ENCODE measurements at regions not wholly inside any gene's neighbourhood (a gene's known extent, or its start where the extent isn't known, plus 50 kb on each side); places are given as distances from the start of the nearest gene placed in this dataset.

DNA sequence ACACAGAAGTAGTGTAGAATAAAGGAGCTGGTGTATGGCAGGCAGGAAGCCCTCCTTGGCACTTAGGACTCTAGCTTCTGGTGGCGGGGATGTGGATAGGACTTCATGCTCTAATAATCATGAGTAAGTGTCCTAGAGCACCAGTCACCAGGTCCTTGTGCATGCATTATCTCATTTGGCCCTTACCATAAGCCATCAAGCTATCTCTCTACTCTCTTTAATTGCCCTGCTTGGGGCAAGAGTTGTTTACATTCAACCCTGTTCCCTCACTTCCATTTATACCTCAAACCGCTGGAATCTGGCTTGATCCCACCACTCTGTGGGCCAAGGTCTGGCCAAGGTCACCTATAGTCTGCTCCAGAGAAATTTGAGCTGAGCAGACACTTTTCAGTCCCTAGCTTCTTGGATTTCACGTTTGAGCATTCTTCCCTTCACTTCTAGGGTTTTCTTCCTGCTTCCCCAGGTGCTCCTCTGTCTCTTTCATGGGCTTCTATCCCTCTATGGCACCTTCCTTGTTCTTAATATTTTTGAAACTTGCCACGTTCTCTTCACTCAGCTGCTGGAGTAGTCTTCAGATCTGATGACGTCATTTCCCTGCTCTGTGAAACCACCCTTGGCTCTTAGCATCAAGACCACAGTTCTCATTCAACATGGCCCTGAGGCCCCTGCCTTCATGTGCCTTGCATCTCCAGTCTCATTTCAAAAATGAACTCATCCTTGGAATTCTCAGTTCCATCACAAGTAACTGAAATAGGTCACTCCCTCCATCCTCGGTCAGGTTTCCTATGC lies 94.9 kb upstream of the GATA6 start:
- DNase-seq = peak in 1 of 3 donors; percentile 5

DNA sequence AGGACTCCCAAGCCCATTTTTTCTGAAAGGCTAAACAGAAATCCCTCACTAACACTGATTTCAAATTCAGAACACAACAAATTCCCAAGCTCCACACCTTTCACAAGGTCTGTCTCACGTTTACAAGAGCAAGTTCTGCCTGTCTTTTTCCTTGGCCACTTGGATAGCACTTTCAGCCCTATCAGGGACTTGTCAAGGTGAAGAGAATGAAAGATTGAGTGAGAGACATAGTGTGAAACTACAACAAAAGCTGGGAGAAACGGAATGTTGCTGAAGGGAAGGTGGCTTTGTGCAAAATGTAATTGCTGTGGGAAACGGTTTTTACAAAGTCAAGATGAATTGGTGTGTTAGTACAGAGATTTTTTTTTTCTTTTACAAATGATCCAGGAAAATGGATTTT lies 89.4 kb upstream of the GATA6 start:
- peak in 1 of 3 donors; percentile 12 for DNase-seq

DNA sequence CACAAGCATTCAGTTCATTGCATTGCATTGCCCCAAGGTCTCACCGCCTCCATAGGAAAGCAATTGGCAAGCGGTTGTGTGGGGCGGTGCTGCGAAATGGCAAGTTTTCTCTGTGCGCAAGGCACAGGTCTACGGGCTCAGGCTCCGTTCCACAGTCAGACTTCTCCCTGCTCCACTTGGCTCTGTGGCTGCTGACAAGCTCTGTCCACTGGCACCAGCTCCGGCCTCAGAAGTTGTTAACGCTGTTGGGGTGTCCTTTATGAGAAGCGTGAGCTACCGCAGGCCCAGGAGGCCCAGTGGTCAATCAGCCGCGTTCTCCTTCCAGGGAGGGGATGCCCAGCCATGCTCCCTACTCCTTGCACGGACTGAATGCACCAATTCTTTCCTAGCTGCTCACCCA lies 87.0 kb upstream of the GATA6 start:
- DNase-seq = peak in 1 of 3 donors; percentile 0

DNA sequence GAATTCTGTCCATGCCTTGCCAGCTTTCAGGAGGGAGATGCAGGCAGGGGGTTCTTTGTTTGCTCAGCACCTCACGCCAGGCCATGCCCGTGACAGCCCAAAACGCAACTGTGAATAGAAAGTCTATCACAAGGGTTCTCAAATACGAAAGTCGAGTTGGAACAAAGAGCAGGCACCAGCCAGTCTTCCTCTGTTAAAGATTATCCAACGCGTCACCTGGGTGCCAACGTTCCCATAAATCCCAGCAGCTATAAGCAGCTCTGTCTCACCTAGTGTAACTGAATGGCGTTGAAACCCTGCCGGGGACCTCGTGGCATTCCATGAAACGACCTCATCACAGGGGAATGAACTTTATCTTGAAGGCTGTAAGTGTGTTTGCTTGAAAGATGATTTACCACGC lies 84.8 kb upstream of the GATA6 start:
- peak in 1 of 3 donors; percentile 8 for DNase-seq

DNA sequence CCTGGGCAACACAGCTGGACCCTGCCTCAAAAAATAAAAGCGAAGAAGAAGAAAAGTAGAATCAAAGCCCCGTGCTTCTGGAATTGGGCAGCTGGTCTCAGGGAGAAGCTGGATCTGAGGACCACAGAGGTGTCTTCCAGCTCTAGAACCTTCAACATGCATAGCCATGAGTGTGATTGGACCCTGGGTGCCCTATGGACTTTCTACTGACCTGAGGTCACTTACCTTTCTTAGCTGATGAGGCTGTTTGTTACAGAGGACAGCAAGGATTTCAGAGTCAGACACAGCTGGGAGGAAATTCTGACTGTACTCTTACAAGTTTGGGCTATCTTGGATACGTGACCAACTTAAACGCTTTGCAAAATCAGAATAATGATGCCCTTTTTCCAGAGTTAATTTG lies 82.4 kb upstream of the GATA6 start:
- DNase-seq = peak in 1 of 3 donors; percentile 13

DNA sequence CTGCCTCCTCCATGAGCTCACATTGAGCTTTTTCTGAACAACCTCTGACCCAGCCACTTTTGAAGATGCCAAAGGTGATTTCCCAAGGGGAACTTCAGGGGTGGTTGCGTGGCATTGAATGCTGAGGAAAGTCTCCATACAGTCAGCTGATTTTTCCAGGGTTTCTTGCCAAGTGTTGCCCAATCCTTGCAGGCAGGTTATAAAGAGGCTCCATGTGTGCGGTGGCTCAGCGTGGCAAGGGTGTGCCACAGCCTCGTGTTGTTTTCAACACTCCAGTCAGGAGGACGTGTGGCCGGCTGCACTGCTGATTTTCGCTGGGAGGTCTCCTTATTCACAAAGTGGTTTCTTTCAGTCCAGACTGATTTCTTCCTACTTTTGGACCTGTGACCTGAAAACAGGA lies 81.4 kb upstream of the GATA6 start:
- peak; percentile 2 to 18 (median 4) for DNase-seq

DNA sequence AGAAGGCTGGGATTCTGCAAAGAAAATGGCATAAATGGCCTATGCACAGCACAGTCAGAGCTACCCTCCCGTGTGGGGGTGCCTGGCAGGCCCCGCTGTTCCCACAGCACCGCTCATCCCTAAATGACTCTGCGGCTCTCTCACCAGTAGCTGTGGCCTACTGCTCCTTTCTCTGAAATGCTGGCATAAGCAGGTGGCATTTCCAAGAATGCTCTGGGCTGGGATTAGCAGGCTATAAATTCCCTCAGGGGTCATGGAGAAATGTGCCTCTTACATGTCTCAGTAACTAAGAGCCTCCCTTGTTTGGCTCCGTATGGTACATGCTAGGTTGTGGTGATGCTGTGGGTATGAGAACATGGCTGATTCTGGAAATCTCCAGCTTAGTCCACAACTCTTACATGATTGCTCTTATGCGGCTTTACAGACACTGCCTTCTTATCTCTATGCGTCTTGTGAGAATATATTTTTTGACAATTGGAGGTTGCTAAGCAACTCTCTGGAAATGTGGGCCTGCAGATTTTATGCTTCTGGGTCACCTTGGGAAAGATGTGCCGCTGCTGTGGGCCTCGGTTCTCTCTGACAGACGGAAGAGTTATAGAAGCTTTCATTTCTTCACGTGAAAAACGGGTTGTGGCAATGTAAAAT lies 80.3 kb upstream of the GATA6 start:
- DNase-seq = peak in 1 of 3 donors; percentile 16

DNA sequence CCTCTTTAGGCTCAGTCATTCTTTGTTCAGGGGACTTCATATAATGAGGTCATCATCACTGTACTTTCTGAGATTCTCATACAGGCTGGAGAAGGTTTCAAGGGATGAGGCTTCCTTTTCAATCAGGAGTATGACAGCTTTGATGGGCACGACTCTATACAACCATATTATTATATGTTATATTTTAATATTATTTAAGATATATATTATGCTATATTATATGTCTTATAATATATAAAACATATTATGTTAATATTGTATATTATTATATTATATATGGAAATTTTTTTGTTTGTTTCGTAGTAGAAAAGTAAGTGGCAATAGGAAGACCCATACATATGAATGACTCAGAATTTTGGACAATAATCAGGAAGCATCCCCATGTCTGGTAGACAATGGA lies 78.0 kb upstream of the GATA6 start:
- DNase-seq = no peak

DNA sequence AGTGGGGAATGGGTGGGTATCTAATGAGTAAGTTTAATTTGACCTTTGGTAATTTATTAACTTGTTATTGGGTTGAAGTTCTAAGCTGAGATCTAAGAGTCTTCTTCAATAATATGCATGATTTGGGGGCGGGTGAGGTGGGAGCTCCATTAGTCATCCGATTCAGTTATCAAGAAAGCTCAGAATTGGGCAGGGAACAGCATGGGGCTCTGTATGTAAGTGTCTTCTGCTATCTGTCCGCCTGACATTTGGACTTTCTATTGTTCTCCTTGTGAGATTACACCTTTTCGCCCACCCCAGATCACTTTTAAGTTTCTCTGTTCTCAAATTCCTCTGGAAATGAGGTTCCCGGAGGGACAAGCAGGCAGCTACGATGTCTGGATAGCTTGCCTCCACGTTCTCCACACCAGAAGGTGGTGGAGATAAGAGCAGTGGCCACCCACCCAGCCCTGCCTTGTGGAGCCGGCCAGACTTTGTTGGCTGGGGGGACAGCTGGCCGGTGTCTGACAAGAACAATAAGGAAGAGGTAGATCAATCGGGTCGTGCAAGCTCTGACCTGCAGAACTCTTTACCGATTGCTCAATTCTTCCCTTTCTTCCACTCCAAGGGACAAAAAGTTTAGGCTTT lies 75.5 kb upstream of the GATA6 start:
- DNase-seq = peak in 1 of 3 donors; percentile 15

DNA sequence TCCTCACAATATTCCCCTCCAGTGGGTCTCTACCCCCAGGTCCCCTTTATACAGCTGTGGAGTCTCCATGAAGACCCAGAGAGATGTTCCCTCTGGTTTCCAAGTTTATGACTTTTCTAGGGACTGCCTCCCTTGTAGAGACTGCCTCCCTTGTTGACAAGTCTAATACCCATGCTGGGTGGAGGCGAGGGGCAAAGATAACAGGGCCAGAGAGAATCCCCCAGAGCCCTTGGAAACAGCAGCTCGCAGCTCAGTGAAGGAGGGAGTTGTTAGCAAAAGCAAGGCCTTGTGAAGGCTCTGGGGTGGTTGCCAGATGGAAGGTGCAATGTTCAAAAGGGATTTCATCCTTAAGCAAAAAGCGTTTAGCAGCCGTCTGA lies 75.0 kb upstream of the GATA6 start:
- DNase-seq = peak in 1 of 3 donors; percentile 8

DNA sequence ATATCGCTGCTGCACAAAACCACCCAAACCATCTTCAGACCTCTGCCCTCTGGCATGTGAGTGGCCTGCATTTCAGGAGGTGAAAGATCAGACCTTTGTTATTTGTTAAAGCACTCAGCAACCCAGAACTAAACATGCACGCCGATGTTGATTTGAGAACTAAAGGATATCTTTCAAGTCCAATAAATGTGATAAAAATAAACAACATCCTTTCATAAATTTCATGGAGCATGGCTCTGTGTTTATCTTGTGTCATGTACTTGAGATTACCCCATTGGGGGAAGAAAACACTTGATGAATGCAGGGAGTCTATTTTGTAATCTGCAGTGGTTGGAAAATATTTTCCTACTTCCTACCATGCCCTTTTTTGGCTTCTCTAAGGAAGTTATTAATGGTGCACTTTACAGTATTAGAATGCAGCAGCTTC lies 70.8 kb upstream of the GATA6 start:
- DNase-seq = peak; percentile 13 to 41 (median 38)

DNA sequence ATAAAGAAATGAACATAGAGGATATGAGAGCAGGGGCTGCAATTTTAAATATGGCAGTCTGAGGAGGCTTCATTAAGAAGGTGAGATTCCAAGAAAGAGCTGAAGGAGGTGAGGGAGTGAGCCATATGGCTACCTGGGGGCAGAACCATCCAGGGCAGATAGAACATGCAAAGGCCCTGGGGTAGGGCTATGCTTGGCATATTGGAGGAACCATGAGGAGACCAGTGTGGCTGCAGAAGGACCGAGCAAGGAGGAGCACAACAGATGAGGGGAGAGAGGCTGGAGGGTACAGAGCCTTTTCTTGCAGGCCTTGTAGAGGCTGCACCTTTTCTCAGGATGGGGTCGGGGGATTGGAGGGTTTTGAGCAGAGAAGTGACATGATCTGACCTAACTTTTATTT lies 69.5 kb upstream of the GATA6 start:
- DNase-seq = no peak

DNA sequence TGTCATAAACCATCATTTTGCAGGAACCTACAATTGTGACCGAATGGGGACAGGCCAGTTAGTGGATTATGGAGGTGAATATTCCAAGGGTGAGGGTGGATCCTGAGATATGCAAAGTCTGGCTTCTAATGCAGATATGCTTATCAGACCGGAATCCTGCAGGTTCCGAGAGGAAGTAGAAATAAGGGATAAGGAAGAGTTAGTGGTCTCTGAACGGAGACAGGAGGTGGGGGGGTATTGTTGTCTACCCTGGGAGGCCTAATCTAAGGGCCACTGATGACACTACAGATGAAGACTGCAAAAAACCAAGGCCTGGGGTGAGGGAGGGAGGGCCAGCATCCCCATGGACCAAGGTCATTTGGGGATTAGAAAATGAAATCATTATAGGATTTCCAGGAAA lies 67.7 kb upstream of the GATA6 start:
- DNase-seq = no peak

DNA sequence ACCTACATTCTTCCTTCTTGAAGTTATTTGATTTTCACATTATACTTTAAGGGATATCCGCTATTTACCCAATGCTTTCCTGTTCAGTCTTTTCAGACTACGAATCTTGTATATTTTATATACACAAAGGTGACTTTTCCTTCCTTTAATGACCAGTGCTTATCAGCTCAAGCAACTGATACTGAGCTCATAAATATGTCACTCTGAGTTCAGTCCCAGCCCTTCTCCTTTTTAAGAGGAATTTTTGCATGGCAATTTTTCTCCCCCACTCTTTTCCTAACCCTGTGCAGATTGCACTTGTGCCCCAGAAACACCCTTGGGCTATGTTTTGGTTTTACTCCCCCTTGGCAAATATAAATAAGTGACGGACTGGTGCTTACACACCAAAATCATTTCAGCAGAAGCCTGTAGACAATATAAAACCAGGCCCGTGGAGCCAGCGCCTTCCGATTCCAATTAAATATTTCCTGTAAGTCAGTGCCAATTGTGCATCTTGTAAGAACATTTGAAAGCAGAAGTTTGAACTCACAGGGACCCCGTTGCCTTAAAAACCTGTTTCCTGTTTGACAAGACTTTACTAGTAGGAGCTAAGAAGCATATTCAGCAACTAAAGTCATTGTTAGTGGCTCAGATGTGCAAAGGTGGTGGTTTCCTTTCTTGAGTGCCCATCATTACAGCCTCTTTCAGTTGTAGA lies 66.3 kb upstream of the GATA6 start:
- peak in 2 of 3 donors; percentile 2 to 3 for DNase-seq

DNA sequence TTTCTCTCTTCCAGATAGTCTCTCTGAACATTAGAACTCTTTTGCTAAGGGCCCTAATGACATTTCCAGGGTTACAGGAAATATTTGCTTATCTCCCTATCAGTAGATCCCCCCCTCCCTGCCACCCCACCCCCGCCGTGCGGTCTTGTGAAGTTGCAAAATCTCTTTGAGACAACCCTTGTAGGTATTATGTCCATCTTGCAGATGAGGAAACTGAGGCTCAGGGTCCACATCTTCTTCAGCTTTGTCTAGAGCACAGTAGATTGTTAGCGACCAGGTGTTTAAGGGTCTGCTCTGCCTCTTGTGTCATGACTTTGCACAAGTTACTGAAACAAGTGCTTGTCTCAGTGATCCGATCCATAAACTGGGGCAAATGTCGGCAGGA lies 65.8 kb upstream of the GATA6 start:
- no peak for DNase-seq

DNA sequence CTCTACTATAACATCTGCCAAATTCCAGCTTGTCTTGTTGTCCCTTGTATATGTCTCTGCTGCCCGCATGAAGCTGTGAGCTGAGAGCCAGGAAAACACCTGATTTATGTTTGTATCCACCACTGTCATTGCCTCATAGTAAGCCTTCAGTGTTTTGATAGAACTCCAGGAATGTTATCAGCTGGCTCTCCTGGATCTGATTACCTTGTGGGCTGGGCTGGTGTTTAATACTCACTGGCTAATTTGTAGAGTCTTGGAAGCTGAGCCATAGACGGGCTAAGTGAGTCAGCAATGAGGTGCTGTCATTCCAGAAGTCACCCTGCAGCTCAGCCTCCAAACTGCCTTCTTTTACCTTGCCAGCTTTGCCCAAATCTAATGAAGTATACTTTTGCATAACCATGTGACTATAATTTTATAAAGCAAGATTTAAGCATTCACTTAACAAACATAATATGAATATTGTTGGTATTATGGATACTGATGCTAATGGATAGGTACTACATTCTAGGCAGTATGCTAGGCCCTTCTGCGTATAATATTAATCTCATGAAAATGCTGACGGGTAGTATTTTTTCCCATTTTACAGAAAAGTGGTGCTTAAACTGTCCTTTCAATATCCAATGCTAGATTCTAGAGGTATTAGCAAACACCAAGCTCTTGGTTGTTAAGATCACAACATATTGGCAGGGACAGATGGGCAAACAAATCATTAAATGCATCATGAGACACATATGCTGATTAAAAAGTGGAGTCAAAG lies 62.7 kb upstream of the GATA6 start:
- no peak for DNase-seq

DNA sequence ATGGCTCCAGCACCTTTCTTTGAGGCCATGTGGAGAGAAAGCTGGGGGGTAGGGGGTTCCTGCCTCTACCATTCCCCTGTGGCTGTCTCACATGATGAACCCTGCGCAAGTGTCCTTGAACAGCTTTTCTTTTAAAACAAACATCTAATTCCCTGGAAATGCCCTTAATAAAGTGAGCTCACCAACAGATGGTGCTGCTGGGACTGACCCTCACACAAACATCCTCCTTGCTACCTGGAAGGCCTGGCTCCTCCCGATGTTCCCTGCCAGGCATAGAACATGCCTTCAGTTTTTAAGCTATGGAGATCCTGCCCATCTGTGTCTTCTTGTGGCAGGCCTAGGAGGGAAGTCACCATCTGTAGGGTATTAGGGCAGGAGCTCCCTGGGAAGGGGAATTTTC lies 60.7 kb upstream of the GATA6 start:
- DNase-seq = no peak

DNA sequence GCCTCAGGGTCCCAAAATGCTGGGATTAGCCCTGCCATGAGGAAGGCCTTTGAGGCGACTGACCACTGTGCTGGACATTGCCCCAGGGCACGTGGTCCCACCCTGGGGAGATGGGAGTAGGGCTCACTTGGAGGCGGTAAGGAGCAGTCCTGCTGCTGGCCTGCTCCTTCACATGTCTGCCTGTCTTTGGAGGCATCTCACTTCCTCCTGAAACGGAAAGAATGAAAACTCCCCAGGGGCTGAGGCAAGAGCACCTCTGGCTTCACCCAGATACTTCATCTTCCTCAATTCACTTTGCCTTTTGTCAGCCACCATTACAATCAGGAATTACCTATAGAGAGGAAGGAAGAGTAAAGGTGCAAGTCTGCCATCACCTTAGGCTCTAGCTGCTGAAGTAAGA lies 59.9 kb upstream of the GATA6 start:
- DNase-seq = no peak

DNA sequence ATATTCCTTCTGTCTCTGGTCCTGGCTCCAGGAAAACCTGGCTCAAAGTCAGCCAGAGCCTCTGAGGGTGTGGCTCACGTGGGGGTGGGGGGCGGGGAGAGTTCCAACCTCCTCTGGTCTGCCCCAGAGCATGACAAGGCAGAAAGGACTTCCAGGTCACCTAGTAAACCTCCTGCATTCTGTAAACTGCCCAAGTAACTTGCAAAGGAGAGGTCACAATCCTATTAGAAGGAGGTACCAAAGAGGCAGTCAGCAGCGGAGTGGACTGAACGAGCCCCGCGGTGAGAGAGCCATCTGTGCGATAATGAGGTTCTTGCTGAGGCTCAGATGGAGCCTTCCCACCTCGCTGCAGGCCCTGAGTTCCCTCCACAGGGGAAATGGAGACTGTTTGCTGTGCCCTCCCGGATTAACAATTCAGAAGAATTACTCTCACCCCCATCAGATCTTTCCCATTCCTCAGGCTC lies 58.9 kb upstream of the GATA6 start:
- no peak for DNase-seq

DNA sequence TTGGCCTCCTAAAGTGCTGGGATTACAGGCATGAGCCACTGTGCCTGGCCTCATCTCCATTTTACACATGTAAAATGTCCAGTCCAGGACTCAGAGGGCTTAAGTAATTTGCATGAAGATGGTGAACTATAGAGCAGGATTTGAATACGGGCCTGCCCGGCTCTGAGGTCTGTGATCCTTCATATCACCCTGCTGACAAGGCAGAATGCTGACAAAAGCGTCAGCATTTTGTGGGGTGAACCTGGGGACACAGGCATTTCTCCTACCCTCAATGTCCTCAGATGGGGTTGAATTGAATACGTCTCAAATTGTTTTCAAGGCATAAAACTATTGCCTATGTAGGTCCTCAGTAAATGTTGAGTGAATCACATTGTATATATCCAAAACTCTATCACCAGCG lies 57.2 kb upstream of the GATA6 start:
- no peak for DNase-seq

DNA sequence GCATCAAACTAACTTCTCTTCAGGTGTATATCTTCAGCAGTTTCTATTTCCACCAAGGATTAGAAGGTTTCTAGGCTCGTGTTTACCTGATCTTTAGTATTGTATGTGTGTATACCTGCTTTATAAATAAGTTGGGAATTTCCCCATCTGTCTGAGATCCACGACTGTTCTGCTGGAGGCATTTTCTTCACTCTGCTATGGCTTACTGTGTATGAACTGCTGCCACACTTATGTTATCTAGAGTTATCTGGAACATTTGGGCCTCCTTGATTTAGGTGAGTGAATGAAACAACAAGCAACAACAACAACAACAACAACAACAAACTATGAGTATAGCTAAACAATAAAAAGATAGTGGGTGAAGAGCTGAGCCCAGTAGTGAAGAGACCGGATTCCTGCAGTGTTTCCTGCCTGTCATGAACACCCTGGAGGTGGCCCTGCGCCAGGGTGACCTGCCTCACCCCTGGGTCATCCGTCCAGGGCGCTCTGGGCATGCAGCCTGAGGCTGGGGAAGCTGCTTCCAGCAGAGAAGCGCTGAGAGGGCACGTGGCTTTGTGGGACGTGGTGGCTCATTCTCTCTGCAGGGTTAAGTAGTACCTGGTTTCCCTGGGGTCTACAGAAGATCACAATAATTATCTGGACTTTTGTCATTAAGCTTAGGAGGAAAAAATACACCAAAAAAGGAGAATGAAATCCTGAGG lies 56.1 kb upstream of the GATA6 start:
- no peak for DNase-seq

Measured in suppressor macrophage treated with lipopolysaccharide for 1 hour (primary cell).